ENCODE measurements at regions not wholly inside any gene's neighbourhood (a gene's known extent, or its start where the extent isn't known, plus 50 kb on each side); places are given as distances from the start of the nearest gene placed in this dataset.
A peak's percentile ranks its signal among the peaks of the same experiment; 100 is the strongest.

GRCh38 chr14:106844608-106845285 is 1318.4 kb downstream of the TMEM121 start (continued):
- no peak for TF ChIP-seq SOX13 (IDR thresholded peaks at IDR 0.05)
- 0 out of 4 replicates have a peak, but pooled peaks of 1 of the 2 experiments have one; percentile 13 for TF ChIP-seq SOX13 (CRISPR knock-in tag; conservative IDR thresholded peaks at IDR 0.05 in 1 of 2, IDR thresholded peaks at IDR 0.05 in 1 of 2)
- no peak for TF ChIP-seq KLF12 (CRISPR knock-in tag; IDR thresholded peaks at IDR 0.05; ENCODE audit: borderline replicate concordance)
- 0 out of 2 replicates have a peak, but pooled peaks have one; percentile 29 for TF ChIP-seq PHF20 (CRISPR knock-in tag; IDR thresholded peaks at IDR 0.05)
- TF ChIP-seq ZNF672 (CRISPR knock-in tag; IDR thresholded peaks at IDR 0.05) = no peak
- no peak for TF ChIP-seq GLI4 (CRISPR knock-in tag; IDR thresholded peaks at IDR 0.05; ENCODE audit: borderline replicate concordance)
- TF ChIP-seq ZNF598 (CRISPR knock-in tag; IDR thresholded peaks at IDR 0.05; ENCODE audit: borderline replicate concordance) = no peak
- no peak for TF ChIP-seq SOX6 (IDR thresholded peaks at IDR 0.05)
- TF ChIP-seq SOX6 (CRISPR knock-in tag; IDR thresholded peaks at IDR 0.05) = no peak; the same call in 1 of the 2 replicates
- 0 out of 2 replicates have a peak, but pooled peaks have one; percentile 25 for TF ChIP-seq KLF15 (CRISPR knock-in tag; IDR thresholded peaks at IDR 0.05; ENCODE audit: borderline replicate concordance)
- TF ChIP-seq ZNF687 (CRISPR knock-in tag; IDR thresholded peaks at IDR 0.05) = peak; percentile 87
- no peak for TF ChIP-seq ZFP37 (CRISPR knock-in tag; IDR thresholded peaks at IDR 0.05; ENCODE audit: borderline replicate concordance)
- TF ChIP-seq RORA (CRISPR knock-in tag; IDR thresholded peaks at IDR 0.05) = no peak
- peak; percentile 6 for TF ChIP-seq YY1 (IDR thresholded peaks at IDR 0.05; ENCODE audit: insufficient read depth, insufficient replicate concordance, low read depth, low read length)
- TF ChIP-seq PLRG1 (conservative IDR thresholded peaks at IDR 0.05) = no peak
- no peak; the same call in 1 of the 2 replicates for TF ChIP-seq YEATS4 (CRISPR knock-in tag; IDR thresholded peaks at IDR 0.05; ENCODE audit: borderline replicate concordance)
- TF ChIP-seq ELF1 (CRISPR knock-in tag; IDR thresholded peaks at IDR 0.05) = 0 out of 2 replicates have a peak, but pooled peaks have one; percentile 27
- no peak for TF ChIP-seq HNF4A (CRISPR knock-in tag; IDR thresholded peaks at IDR 0.05)
- TF ChIP-seq PRPF4 (IDR thresholded peaks at IDR 0.05; ENCODE audit: low read depth, low read length, poor library complexity, severe bottlenecking) = no peak
- TF ChIP-seq RFXANK (CRISPR knock-in tag; IDR thresholded peaks at IDR 0.05) = no peak
- no peak for TF ChIP-seq ZNF333 (CRISPR knock-in tag; IDR thresholded peaks at IDR 0.05; ENCODE audit: borderline replicate concordance)
- TF ChIP-seq BCLAF1 (IDR thresholded peaks at IDR 0.05) = no peak
- no peak for TF ChIP-seq ESRRA (CRISPR knock-in tag; IDR thresholded peaks at IDR 0.05; ENCODE audit: low read depth)
- TF ChIP-seq TOPORS (CRISPR knock-in tag; IDR thresholded peaks at IDR 0.05) = no peak
- TF ChIP-seq RFXAP (CRISPR knock-in tag; IDR thresholded peaks at IDR 0.05; ENCODE audit: borderline replicate concordance) = no peak
- TF ChIP-seq ZNF629 (CRISPR knock-in tag; conservative IDR thresholded peaks at IDR 0.05) = no peak

Measured in HepG2 (cell line).